ENCODE measurements at regions not wholly inside any gene's neighbourhood (a gene's known extent, or its start where the extent isn't known, plus 50 kb on each side); places are given as distances from the start of the nearest gene placed in this dataset.
"Not testable (repeated sequence)": the region's sequence is repeated elsewhere in the genome, so short reads cannot be mapped to it uniquely, and the experiment has no call there.

GRCh38 chr12:58117201-58117600, 175.8 kb downstream of the ATP23 start:
- no peaks in the 10 kb centered on the region for H3K9me3 ChIP-seq (ENCODE audit: low read length)
- H3K4me3 ChIP-seq (ENCODE audit: low read length): no peak overlapping the region
- H3K36me3 ChIP-seq (ENCODE audit: insufficient read depth, low read length): no peaks in the 10 kb centered on the region
- H2AFZ ChIP-seq (ENCODE audit: low read depth, low read length): no peak overlapping the region
- H3K27me3 ChIP-seq (ENCODE audit: insufficient read depth, low read length): no peaks in the 10 kb centered on the region
- no peaks in the 10 kb centered on the region for H3K4me1 ChIP-seq (ENCODE audit: insufficient read depth, low read length)

GRCh38 chr12:58117667-58118066, 176.3 kb downstream of the ATP23 start:
- H3K27me3 ChIP-seq (ENCODE audit: insufficient read depth, low read length): no peaks in the 10 kb centered on the region
- no peak overlapping the region for H3K4me3 ChIP-seq (ENCODE audit: low read length)
- no peaks in the 10 kb centered on the region for H3K9me3 ChIP-seq (ENCODE audit: low read length)
- H2AFZ ChIP-seq (ENCODE audit: low read depth, low read length): no peak overlapping the region
- no peaks in the 10 kb centered on the region for H3K4me1 ChIP-seq (ENCODE audit: insufficient read depth, low read length)
- H3K36me3 ChIP-seq (ENCODE audit: insufficient read depth, low read length): no peaks in the 10 kb centered on the region

GRCh38 chr12:58125761-58126160, 184.4 kb downstream of the ATP23 start:
- not testable (repeated sequence) for H3K27me3 ChIP-seq (ENCODE audit: insufficient read depth, low read length); H3K9me3 ChIP-seq (ENCODE audit: low read length); H3K4me3 ChIP-seq (ENCODE audit: low read length); H2AFZ ChIP-seq (ENCODE audit: low read depth, low read length); H3K4me1 ChIP-seq (ENCODE audit: insufficient read depth, low read length); H3K36me3 ChIP-seq (ENCODE audit: insufficient read depth, low read length)

GRCh38 chr12:58131986-58132755, 190.8 kb downstream of the ATP23 start:
- no peak overlapping the region for H2AFZ ChIP-seq (ENCODE audit: low read depth, low read length)
- H3K36me3 ChIP-seq (ENCODE audit: insufficient read depth, low read length): no peaks in the 10 kb centered on the region
- no peaks in the 10 kb centered on the region for H3K27me3 ChIP-seq (ENCODE audit: insufficient read depth, low read length)
- H3K9me3 ChIP-seq (ENCODE audit: low read length): no peaks in the 10 kb centered on the region
- H3K4me3 ChIP-seq (ENCODE audit: low read length): no peak overlapping the region
- no peaks in the 10 kb centered on the region for H3K4me1 ChIP-seq (ENCODE audit: insufficient read depth, low read length)

GRCh38 chr12:58138424-58138823, 197.1 kb downstream of the ATP23 start:
- Histone ChIP-seq H3K27me3 (ENCODE audit: insufficient read depth, low read length) (no peaks in the 10 kb centered on the region), H3K4me1 (ENCODE audit: insufficient read depth, low read length) (no peaks in the 10 kb centered on the region), H2AFZ (ENCODE audit: low read depth, low read length) (no peak overlapping the region), H3K4me3 (ENCODE audit: low read length) (no peak overlapping the region), H3K9me3 (ENCODE audit: low read length) (no peaks in the 10 kb centered on the region), H3K36me3 (ENCODE audit: insufficient read depth, low read length) (no peaks in the 10 kb centered on the region)

- H3K27me3 ChIP-seq (ENCODE audit: insufficient read depth, low read length): no peaks in the 10 kb centered on the region
- H3K4me3 ChIP-seq (ENCODE audit: low read length): no peak overlapping the region
- no peak overlapping the region for H2AFZ ChIP-seq (ENCODE audit: low read depth, low read length)
- H3K36me3 ChIP-seq (ENCODE audit: insufficient read depth, low read length): no peaks in the 10 kb centered on the region
- no peaks in the 10 kb centered on the region for H3K9me3 ChIP-seq (ENCODE audit: low read length)
- no peaks in the 10 kb centered on the region for H3K4me1 ChIP-seq (ENCODE audit: insufficient read depth, low read length)
Measured at GRCh38 chr12:58139894-58140293, 198.5 kb downstream of the ATP23 start.

- Histone ChIP-seq H3K9me3 (ENCODE audit: low read length) (no peaks in the 10 kb centered on the region), H3K36me3 (ENCODE audit: insufficient read depth, low read length) (no peaks in the 10 kb centered on the region), H2AFZ (ENCODE audit: low read depth, low read length) (no peak overlapping the region), H3K27me3 (ENCODE audit: insufficient read depth, low read length) (no peaks in the 10 kb centered on the region), H3K4me3 (ENCODE audit: low read length) (no peak overlapping the region), H3K4me1 (ENCODE audit: insufficient read depth, low read length) (no peaks in the 10 kb centered on the region)
Measured at GRCh38 chr12:58140395-58140794, 199.0 kb downstream of the ATP23 start.

GRCh38 chr12:58142991-58143390, 201.6 kb downstream of the ATP23 start:
- H3K27me3 ChIP-seq (ENCODE audit: insufficient read depth, low read length): no peaks in the 10 kb centered on the region
- H3K36me3 ChIP-seq (ENCODE audit: insufficient read depth, low read length): no peaks in the 10 kb centered on the region
- H3K4me3 ChIP-seq (ENCODE audit: low read length): no peak overlapping the region
- H3K4me1 ChIP-seq (ENCODE audit: insufficient read depth, low read length): no peaks in the 10 kb centered on the region
- no peaks in the 10 kb centered on the region for H3K9me3 ChIP-seq (ENCODE audit: low read length)
- H2AFZ ChIP-seq (ENCODE audit: low read depth, low read length): no peak overlapping the region

GRCh38 chr12:58143498-58143995, 202.2 kb downstream of the ATP23 start:
- Histone ChIP-seq H3K27me3 (ENCODE audit: insufficient read depth, low read length) (no peaks in the 10 kb centered on the region), H3K36me3 (ENCODE audit: insufficient read depth, low read length) (no peaks in the 10 kb centered on the region), H2AFZ (ENCODE audit: low read depth, low read length) (no peak overlapping the region), H3K9me3 (ENCODE audit: low read length) (no peaks in the 10 kb centered on the region), H3K4me3 (ENCODE audit: low read length) (no peak overlapping the region), H3K4me1 (ENCODE audit: insufficient read depth, low read length) (no peaks in the 10 kb centered on the region)

- Histone ChIP-seq H3K4me3 (ENCODE audit: low read length) (no peak overlapping the region), H3K4me1 (ENCODE audit: insufficient read depth, low read length) (no peaks in the 10 kb centered on the region), H3K27me3 (ENCODE audit: insufficient read depth, low read length) (no peaks in the 10 kb centered on the region), H3K36me3 (ENCODE audit: insufficient read depth, low read length) (no peaks in the 10 kb centered on the region), H2AFZ (ENCODE audit: low read depth, low read length) (no peak overlapping the region), H3K9me3 (ENCODE audit: low read length) (no peaks in the 10 kb centered on the region)
Measured at GRCh38 chr12:58148405-58148804, 207.0 kb downstream of the ATP23 start.

GRCh38 chr12:58148976-58149375, 207.6 kb downstream of the ATP23 start:
- H3K36me3 ChIP-seq (ENCODE audit: insufficient read depth, low read length): no peaks in the 10 kb centered on the region
- H3K27me3 ChIP-seq (ENCODE audit: insufficient read depth, low read length): no peaks in the 10 kb centered on the region
- H3K4me3 ChIP-seq (ENCODE audit: low read length): no peak overlapping the region
- no peaks in the 10 kb centered on the region for H3K9me3 ChIP-seq (ENCODE audit: low read length)
- H2AFZ ChIP-seq (ENCODE audit: low read depth, low read length): no peak overlapping the region
- H3K4me1 ChIP-seq (ENCODE audit: insufficient read depth, low read length): no peaks in the 10 kb centered on the region

GRCh38 chr12:58154359-58154758, 213.0 kb downstream of the ATP23 start:
- H2AFZ ChIP-seq (ENCODE audit: low read depth, low read length): no peak overlapping the region
- no peaks in the 10 kb centered on the region for H3K36me3 ChIP-seq (ENCODE audit: insufficient read depth, low read length)
- H3K9me3 ChIP-seq (ENCODE audit: low read length): no peaks in the 10 kb centered on the region
- no peaks in the 10 kb centered on the region for H3K4me1 ChIP-seq (ENCODE audit: insufficient read depth, low read length)
- H3K27me3 ChIP-seq (ENCODE audit: insufficient read depth, low read length): no peaks in the 10 kb centered on the region
- no peak overlapping the region for H3K4me3 ChIP-seq (ENCODE audit: low read length)

- Histone ChIP-seq H3K27me3 (ENCODE audit: insufficient read depth, low read length) (no peaks in the 10 kb centered on the region), H3K9me3 (ENCODE audit: low read length) (no peaks in the 10 kb centered on the region), H2AFZ (ENCODE audit: low read depth, low read length) (no peak overlapping the region), H3K4me3 (ENCODE audit: low read length) (no peak overlapping the region), H3K4me1 (ENCODE audit: insufficient read depth, low read length) (no peaks in the 10 kb centered on the region), H3K36me3 (ENCODE audit: insufficient read depth, low read length) (no peaks in the 10 kb centered on the region)
Measured at GRCh38 chr12:58156697-58157096, 215.3 kb downstream of the ATP23 start.

- no peaks in the 10 kb centered on the region for H3K36me3 ChIP-seq (ENCODE audit: insufficient read depth, low read length)
- H3K9me3 ChIP-seq (ENCODE audit: low read length): no peaks in the 10 kb centered on the region
- no peak overlapping the region for H2AFZ ChIP-seq (ENCODE audit: low read depth, low read length)
- no peaks in the 10 kb centered on the region for H3K27me3 ChIP-seq (ENCODE audit: insufficient read depth, low read length)
- H3K4me1 ChIP-seq (ENCODE audit: insufficient read depth, low read length): no peaks in the 10 kb centered on the region
- H3K4me3 ChIP-seq (ENCODE audit: low read length): no peak overlapping the region
Measured at GRCh38 chr12:58159941-58160340, 218.6 kb downstream of the ATP23 start.

Data from neuron (in vitro differentiated cells).